OCI-LY3 (cell line): ENCODE measurements at regions not wholly inside any gene's neighbourhood (a gene's known extent, or its start where the extent isn't known, plus 50 kb on each side); places are given as distances from the start of the nearest gene placed in this dataset.

Experiments used
- H2AFZ ChIP-seq: fragments of 200-600, 300-600 bp; shearing (Covaris generic); 2 replicates; pipeline ENCODE4 v1.6.0; 2014; ENCODE audit warnings: antibody characterized with exemption, low read depth, low read length
- H3K27ac ChIP-seq: fragments of 200-600, 300-600 bp; sonication (generic); 2 replicates; pipeline ENCODE4 v1.5.1; 2014; ENCODE audit warnings: mild to moderate bottlenecking, low read length, moderate library complexity, mixed read lengths
- H3K27me3 ChIP-seq: fragments of 200-600, 300-600 bp; sonication (generic); 2 replicates; pipeline ENCODE4 v1.6.1; 2014; ENCODE audit warnings: low read depth, low read length, mixed read lengths
- H3K36me3 ChIP-seq: fragments of 200-600, 300-600 bp; sonication (generic); replicated peaks from 2 replicates; pipeline ENCODE3; 2014; ENCODE audit warnings: low read depth, low read length, mixed read lengths
- H3K4me1 ChIP-seq: fragments of 300-600, 200-600 bp; sonication (generic); 2 replicates; pipeline ENCODE4 v1.6.1; 2014; ENCODE audit warnings: low read length, mixed read lengths
- H3K4me2 ChIP-seq: fragments of 200-600, 300-600 bp; sonication (generic); 2 replicates; pipeline ENCODE4 v1.6.1; 2014; ENCODE audit warnings: low read length, mixed read lengths
- H3K4me3 ChIP-seq: fragments of 300-600, 200-600 bp; sonication (generic); 2 replicates; pipeline ENCODE4 v1.5.1; 2014; ENCODE audit warnings: antibody characterized with exemption, mild to moderate bottlenecking, low read length, moderate library complexity
- H3K79me2 ChIP-seq: fragments of 300-600, 200-600 bp; shearing (Covaris generic); 2 replicates; pipeline ENCODE4 v1.6.1; 2014; ENCODE audit warnings: mild to moderate bottlenecking, low read length, mixed read lengths
- H3K9ac ChIP-seq: fragments of 300-600, 200-600 bp; shearing (Covaris generic); 2 replicates; pipeline ENCODE4 v1.6.0; 2014; ENCODE audit warnings: mild to moderate bottlenecking, low read length, moderate library complexity
- H3K9me3 ChIP-seq: fragments of 200-600, 300-600 bp; shearing (Covaris generic); 2 replicates; pipeline ENCODE4 v1.6.1; 2014; ENCODE audit warnings: low read length, mixed read lengths; ENCODE audit not compliant: insufficient read depth
- H4K20me1 ChIP-seq: fragments of 200-600, 300-600 bp; sonication (generic); 2 replicates; pipeline ENCODE4 v1.6.1; 2016; ENCODE audit warnings: low read length, mixed read lengths; ENCODE audit not compliant: insufficient read depth
- EZH2phosphoT487 ChIP-seq: fragments of 200-600 bp; shearing (Covaris generic); IDR thresholded peaks from 2 replicates; pipeline ENCODE4 v1.6.1; 2018; ENCODE audit warnings: antibody characterized with exemption, mixed run types, low read depth
- TF ChIP-seq, protein P1 (sequence below): fragments of 200-600, 300-600 bp; sonication (generic); IDR thresholded peaks from 2 replicates; pipeline ENCODE4 v1.5.1; 2014; ENCODE audit warnings: antibody characterized with exemption, low read length, low read depth

DNA sequence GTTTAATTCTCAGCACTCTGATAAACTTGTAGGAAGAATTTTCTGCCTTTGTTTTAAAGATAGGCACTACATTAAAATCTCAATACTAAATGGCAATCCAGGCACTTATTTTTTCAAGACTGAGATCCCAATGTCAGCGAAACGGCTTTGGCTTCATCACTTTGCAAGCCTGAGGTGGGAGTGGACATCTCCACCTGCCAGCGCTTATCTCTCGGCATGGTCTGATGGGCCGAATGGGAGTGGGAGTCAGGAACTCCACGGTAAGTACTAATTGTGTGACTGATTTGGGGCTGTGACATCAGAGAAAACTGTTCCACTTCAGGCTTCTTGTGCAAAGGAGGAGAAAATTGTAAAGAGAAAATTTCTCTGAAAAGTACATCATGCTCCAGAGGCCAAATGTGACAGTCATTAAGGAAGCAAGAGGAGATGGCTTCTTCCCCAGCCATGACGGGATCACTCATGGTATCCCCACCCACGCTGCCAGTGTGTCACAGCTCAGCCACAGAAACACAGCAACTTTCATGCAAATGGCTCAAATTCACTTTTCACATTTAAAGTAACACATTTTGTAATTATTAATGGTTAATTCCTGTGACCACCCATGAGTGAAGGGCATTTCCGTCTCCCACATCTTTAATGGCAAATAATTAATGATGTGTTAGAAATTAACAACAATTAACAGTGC, 385.5 kb upstream of the HNRNPA3 start:
- no peaks in the 10 kb centered on the region for H3K79me2 ChIP-seq
- no peaks in the 10 kb centered on the region for H3K36me3 ChIP-seq
- no peak overlapping the region for H3K27ac ChIP-seq
- no peak overlapping the region for H3K4me3 ChIP-seq
- TF ChIP-seq EZH2phosphoT487 = no peak
- TF ChIP-seq, protein P1, sequence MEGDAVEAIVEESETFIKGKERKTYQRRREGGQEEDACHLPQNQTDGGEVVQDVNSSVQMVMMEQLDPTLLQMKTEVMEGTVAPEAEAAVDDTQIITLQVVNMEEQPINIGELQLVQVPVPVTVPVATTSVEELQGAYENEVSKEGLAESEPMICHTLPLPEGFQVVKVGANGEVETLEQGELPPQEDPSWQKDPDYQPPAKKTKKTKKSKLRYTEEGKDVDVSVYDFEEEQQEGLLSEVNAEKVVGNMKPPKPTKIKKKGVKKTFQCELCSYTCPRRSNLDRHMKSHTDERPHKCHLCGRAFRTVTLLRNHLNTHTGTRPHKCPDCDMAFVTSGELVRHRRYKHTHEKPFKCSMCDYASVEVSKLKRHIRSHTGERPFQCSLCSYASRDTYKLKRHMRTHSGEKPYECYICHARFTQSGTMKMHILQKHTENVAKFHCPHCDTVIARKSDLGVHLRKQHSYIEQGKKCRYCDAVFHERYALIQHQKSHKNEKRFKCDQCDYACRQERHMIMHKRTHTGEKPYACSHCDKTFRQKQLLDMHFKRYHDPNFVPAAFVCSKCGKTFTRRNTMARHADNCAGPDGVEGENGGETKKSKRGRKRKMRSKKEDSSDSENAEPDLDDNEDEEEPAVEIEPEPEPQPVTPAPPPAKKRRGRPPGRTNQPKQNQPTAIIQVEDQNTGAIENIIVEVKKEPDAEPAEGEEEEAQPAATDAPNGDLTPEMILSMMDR = no peak
- no peak overlapping the region for H3K9ac ChIP-seq
- 0 out of 2 replicates have a peak, but pooled peaks cover 5% of the 10 kb centered on the region for H3K4me1 ChIP-seq
- no peaks in the 10 kb centered on the region for H3K9me3 ChIP-seq
- peaks cover 18% of the 10 kb centered on the region for H3K27me3 ChIP-seq
- H2AFZ ChIP-seq = no peak overlapping the region
- H3K4me2 ChIP-seq = peak overlapping the region; percentile 17; the same call in 1 of the 2 replicates
- H4K20me1 ChIP-seq = no peaks in the 10 kb centered on the region

DNA sequence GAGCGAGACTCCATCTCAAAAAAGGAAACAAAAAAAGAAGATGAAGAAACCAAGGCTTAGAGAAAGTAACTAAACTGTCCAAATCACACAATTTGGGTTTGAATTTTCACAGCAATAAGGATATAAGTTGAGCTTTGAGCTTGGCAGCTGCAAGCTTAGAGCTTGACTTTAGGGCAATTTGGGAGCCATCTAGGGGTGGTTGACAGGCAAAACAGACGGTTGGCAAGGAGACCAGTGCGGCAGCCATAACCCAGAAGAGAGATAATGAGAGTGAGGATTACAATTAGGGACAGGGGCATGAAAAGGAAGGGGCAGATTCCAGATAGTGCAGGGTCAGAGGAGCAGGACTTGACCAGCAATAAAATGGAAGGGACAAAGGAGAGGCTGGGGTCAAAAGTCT, 382.2 kb upstream of the HNRNPA3 start:
- H3K9ac ChIP-seq = no peak overlapping the region
- H3K4me2 ChIP-seq = peak overlapping the region; percentile 51
- peaks cover 2% of the 10 kb centered on the region for H3K27me3 ChIP-seq
- 0 out of 2 replicates have a peak overlapping the region, but pooled peaks have one; percentile 80 for H2AFZ ChIP-seq
- no peak overlapping the region for H3K27ac ChIP-seq
- no peaks in the 10 kb centered on the region for H3K9me3 ChIP-seq
- no peaks in the 10 kb centered on the region for H3K36me3 ChIP-seq
- no peak overlapping the region for H3K4me3 ChIP-seq
- H3K79me2 ChIP-seq = no peaks in the 10 kb centered on the region
- TF ChIP-seq, protein P1 = peak; percentile 54
- TF ChIP-seq EZH2phosphoT487 = no peak
- H3K4me1 ChIP-seq = 0 out of 2 replicates have a peak, but pooled peaks cover 5% of the 10 kb centered on the region
- no peaks in the 10 kb centered on the region for H4K20me1 ChIP-seq

DNA sequence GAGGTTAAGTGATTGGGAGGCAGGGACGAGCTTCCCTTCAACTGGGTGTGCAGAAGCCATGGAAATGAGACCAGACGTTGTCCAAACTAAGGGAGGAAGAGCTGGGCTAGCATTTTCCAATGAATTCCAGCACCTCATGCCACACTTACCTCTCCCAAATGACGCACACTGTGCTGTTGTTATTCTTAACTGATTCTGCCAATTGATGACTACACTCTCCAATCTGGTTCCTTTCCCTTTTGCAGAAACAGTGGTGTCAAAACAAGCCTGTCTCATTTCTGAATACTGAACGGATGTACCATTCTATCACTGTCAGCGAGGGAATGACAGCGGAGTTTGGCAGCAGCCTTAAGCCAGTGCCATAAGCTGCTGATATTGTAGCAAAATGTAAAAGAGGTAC, 380.5 kb upstream of the HNRNPA3 start:
- Histone ChIP-seq H3K36me3 (no peaks in the 10 kb centered on the region), H3K9ac (no peak overlapping the region), H3K27ac (no peak overlapping the region), H3K4me2 (no peak overlapping the region), H4K20me1 (no peaks in the 10 kb centered on the region), H3K4me3 (no peak overlapping the region), H2AFZ (no peak overlapping the region), H3K27me3 (peaks cover 5% of the 10 kb centered on the region), H3K79me2 (no peaks in the 10 kb centered on the region), H3K9me3 (no peaks in the 10 kb centered on the region), H3K4me1 (no peaks in the 10 kb centered on the region)
- TF ChIP-seq, protein P1 = no peak
- no peak for TF ChIP-seq EZH2phosphoT487

DNA sequence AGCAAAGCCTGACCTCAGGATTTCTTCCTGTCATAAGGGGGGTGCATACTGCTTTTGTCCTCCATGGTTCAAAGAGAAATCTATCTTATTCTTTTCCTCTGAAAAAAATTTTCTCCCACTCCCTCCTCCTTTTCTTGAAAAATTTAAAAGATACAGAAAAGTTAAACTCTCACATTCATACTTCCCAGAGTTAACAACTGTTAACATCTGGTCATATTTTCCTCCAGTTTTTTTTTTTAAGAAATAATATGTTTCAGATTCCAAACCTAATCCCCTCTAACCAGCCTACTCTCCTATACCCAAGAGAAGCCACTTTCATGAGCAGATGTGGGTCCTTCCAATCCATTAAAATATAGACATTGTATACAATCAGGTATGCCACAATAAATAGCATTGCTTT, 378.9 kb upstream of the HNRNPA3 start:
- Histone ChIP-seq H2AFZ (no peak overlapping the region), H3K9me3 (no peaks in the 10 kb centered on the region), H3K4me2 (no peak overlapping the region), H4K20me1 (no peaks in the 10 kb centered on the region), H3K27me3 (peaks cover 5% of the 10 kb centered on the region), H3K36me3 (no peaks in the 10 kb centered on the region), H3K79me2 (no peaks in the 10 kb centered on the region), H3K4me3 (no peak overlapping the region), H3K9ac (no peak overlapping the region), H3K4me1 (no peaks in the 10 kb centered on the region), H3K27ac (no peak overlapping the region)
- TF ChIP-seq, protein P1 = no peak
- TF ChIP-seq EZH2phosphoT487 = no peak
